AG09319 (cell line): ENCODE measurements at regions not wholly inside any gene's neighbourhood (a gene's known extent, or its start where the extent isn't known, plus 50 kb on each side); places are given as distances from the start of the nearest gene placed in this dataset.

Experiments used
- DNase-seq: peaks from one replicate; pipeline ENCODE4 v3.0.0-alpha.2; 2010; ENCODE audit warnings: low read depth; ENCODE audit errors: extremely low read depth
- TF ChIP-seq, protein P1 (sequence below): IDR thresholded peaks from 2 replicates; pipeline ENCODE4 v1.5.1; 2011; ENCODE audit warnings: low read depth, mild to moderate bottlenecking, inconsistent platforms, low read length, moderate library complexity

DNA sequence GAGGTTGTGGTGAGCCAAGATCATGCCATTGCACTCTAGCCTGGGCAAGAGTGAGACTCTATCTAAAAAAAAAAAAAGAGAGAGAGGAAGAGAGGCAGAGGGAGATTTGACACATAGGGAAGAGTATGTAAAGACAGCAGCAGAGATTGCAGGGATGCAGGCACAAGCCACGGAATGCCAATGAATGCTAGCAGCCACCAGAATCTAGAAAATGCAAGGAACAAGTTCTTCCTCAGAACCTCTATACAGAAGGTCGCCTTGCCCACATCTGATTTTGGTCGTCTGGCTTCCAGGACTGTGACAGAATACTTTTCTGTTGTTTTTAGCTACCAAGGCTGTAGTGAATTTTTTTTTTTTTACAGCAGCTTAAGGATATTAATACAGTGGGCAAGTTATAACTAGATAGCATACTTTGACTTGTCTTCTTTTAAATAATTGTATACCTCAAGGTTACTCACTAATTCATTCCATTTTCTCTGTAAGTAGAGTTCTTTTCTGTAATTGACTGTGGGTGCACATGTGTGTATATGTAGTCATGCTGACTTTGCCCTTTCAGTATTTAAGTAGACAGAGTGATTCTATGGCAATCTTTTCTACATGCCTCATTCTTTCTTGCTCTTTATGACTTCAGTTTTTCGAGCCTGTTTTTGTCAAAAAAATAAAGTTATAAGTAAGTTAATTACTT, 402.2 kb downstream of the GJA1 start:
- DNase-seq = no peak
- TF ChIP-seq, protein P1, sequence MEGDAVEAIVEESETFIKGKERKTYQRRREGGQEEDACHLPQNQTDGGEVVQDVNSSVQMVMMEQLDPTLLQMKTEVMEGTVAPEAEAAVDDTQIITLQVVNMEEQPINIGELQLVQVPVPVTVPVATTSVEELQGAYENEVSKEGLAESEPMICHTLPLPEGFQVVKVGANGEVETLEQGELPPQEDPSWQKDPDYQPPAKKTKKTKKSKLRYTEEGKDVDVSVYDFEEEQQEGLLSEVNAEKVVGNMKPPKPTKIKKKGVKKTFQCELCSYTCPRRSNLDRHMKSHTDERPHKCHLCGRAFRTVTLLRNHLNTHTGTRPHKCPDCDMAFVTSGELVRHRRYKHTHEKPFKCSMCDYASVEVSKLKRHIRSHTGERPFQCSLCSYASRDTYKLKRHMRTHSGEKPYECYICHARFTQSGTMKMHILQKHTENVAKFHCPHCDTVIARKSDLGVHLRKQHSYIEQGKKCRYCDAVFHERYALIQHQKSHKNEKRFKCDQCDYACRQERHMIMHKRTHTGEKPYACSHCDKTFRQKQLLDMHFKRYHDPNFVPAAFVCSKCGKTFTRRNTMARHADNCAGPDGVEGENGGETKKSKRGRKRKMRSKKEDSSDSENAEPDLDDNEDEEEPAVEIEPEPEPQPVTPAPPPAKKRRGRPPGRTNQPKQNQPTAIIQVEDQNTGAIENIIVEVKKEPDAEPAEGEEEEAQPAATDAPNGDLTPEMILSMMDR = no peak

DNA sequence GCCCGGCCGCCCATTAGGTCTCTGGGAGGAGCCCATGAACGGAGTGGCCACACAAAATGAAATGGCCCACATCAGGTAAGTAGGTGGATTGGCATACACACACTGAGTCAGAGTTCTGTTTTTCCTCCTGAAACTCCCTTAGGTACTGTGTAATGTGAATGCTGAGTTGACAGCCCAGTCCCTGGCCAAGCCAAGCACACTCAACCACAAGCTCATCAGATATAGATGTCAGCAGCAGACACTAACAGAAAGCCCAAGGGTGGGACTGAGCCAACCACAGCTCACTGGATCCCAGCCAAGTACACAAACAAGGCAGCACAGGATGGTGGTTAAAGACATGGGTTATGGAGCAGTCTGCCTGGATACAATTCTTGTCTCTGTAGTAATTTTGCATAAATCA, 403.4 kb downstream of the GJA1 start:
- DNase-seq = no peak
- TF ChIP-seq, protein P1 = no peak

DNA sequence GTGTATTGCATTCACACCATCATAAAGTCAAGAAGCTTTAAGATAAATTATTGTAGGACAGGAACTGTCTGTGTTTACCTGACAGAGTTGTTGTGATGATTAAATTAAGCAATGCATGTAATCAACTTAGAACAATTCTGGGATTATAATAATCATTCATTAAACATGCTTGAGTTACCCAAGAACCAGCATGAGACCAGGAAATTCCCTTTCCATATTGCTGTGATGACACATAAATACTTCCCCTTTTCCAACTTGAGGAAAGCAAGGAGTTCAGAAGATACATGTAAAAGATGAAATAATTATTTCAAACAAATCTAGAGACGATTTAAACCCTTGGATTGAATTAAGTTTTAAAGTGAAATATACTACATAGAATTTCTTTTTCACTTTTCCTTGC, 404.4 kb downstream of the GJA1 start:
- TF ChIP-seq, protein P1 = no peak
- DNase-seq = no peak

DNA sequence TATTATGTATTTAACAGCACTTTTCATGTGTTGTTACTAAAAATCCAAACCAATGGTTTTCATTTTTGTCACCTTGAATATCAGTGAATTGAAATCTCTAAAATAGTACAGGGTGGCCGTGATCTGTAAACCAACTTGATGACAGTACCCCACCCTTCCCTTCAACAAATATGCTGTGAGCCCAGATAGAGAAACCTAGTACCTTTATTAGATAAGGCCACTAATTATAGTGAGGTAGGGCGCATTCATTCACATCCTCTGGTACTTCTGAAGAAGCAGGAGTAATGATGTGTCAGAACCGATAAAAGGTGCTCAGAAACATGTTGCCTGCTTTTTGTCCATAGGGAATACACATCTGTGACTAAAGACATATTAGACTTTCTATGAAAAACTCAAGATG, 409.5 kb downstream of the GJA1 start:
- no peak for DNase-seq
- TF ChIP-seq, protein P1 = no peak

GRCh38 chr6:121847806-121848522, 412.5 kb downstream of the GJA1 start:
- TF ChIP-seq, protein P1 = no peak
- DNase-seq = no peak

GRCh38 chr6:121848523-121849255, 413.2 kb downstream of the GJA1 start:
- TF ChIP-seq, protein P1 = no peak

DNA sequence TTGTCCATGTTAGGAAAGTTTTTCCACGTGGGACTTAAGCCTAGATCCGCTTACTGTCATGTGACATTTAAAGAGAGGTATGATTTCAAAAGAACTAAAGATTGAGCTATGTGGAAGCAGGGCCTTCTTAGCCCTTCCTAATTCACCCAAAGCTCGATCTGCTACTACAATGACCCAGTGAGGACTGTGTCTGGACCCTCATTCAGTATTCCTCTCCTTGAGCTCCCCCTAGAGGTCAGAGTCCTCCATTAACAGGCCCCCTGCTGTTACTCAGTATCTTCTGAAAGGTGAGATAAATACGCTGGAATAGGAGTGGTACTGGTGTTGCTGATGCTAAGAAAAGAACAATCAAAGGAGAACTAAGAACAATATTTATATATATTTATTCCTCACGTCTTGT, 414.0 kb downstream of the GJA1 start:
- DNase-seq = no peak
- TF ChIP-seq, protein P1 = peak; percentile 71

More at GRCh38 chr6:121848523-121849255, 413.2 kb downstream of the GJA1 start:
- no peak for DNase-seq
